Colonic mucosa (tissue), 4 donors: ENCODE measurements at regions not wholly inside any gene's neighbourhood (a gene's known extent, or its start where the extent isn't known, plus 50 kb on each side); places are given as distances from the start of the nearest gene placed in this dataset.

ENCODE experiments used
- DNase-seq: peaks from one replicate; pipeline ENCODE4 v3.0.0-alpha.2; 2020
- H3K27ac ChIP-seq: fragments of 200-600 bp; one replicate; pipeline ENCODE4 v1.8.0; 2021
- H3K27me3 ChIP-seq: fragments of 200-600 bp; one replicate; pipeline ENCODE4 v1.8.0; 2021
- H3K36me3 ChIP-seq: fragments of 200-600 bp; one replicate; pipeline ENCODE4 v1.8.0; 2021
- H3K4me1 ChIP-seq: fragments of 200-600 bp; one replicate; pipeline ENCODE4 v1.8.0; 2021; ENCODE audit warnings: mild to moderate bottlenecking
- H3K4me3 ChIP-seq: fragments of 200-600 bp; one replicate; pipeline ENCODE4 v1.8.0; 2021
- H3K9ac ChIP-seq, 2 donors: one replicate each; pipeline ENCODE4 v1.7.0; 2013; ENCODE audit warnings: control low read depth in 2 of 2, low read depth in 2 of 2, low read length in 2 of 2
- H3K9me3 ChIP-seq: fragments of 200-600 bp; one replicate; pipeline ENCODE4 v1.8.0; 2021
- CTCF ChIP-seq: fragments of 200-600 bp; IDR thresholded peaks from one replicate; pipeline ENCODE4 v1.8.0; 2022; ENCODE audit warnings: antibody characterized with exemption, mild to moderate bottlenecking
- intact Hi-C: fragments of 100-400 bp; cut with DNase I; formaldehyde crosslinking; loops from one replicate; pipeline ENCODE4 v1.14.1; 2022
- donor health status: healthy.
- donor health status: DM: no; HTN: no; CAD: no.
- donor health status: DM: no; HTN: no; CAD: no.

- Histone ChIP-seq H3K4me3 (no peak overlapping the region), H3K4me1 (no peaks in the 10 kb centered on the region), H3K27ac (no peak overlapping the region), H3K9ac (no peak overlapping the region), H3K9me3 (no peaks in the 10 kb centered on the region), H3K36me3 (no peaks in the 10 kb centered on the region), H3K27me3 (no peaks in the 10 kb centered on the region)
- intact Hi-C loops: no loop called here
- DNase-seq: no peak
- no peak for TF ChIP-seq CTCF
Observed at GRCh38 chr5:98492258-98492657, 281.2 kb upstream of the RGMB start.

- DNase-seq: no peak
- Histone ChIP-seq H3K27ac (no peak overlapping the region), H3K4me1 (no peaks in the 10 kb centered on the region), H3K27me3 (no peaks in the 10 kb centered on the region), H3K36me3 (no peaks in the 10 kb centered on the region), H3K4me3 (no peak overlapping the region), H3K9ac (no peak overlapping the region), H3K9me3 (no peaks in the 10 kb centered on the region)
- intact Hi-C loops: no loop called here
- no peak for TF ChIP-seq CTCF
Observed at GRCh38 chr5:98497418-98497817, 276.0 kb upstream of the RGMB start.

GRCh38 chr5:98498028-98498427 lies 275.4 kb upstream of the RGMB start:
- no peaks in the 10 kb centered on the region for H3K27me3 ChIP-seq
- no peak for DNase-seq

GRCh38 chr5:98499892-98500291 lies 273.6 kb upstream of the RGMB start:
- H3K9me3 ChIP-seq: no peaks in the 10 kb centered on the region
- intact Hi-C loops: no loop called here
- no peak overlapping the region for H3K27ac ChIP-seq
- no peak for TF ChIP-seq CTCF
- no peaks in the 10 kb centered on the region for H3K36me3 ChIP-seq
- no peaks in the 10 kb centered on the region for H3K4me1 ChIP-seq
- H3K4me3 ChIP-seq: no peak overlapping the region
- H3K27me3 ChIP-seq: no peaks in the 10 kb centered on the region
- DNase-seq: no peak
- no peak overlapping the region for H3K9ac ChIP-seq

More at GRCh38 chr5:98498028-98498427, 275.4 kb upstream of the RGMB start:
- TF ChIP-seq CTCF: no peak
- H3K4me3 ChIP-seq: no peak overlapping the region
- no peaks in the 10 kb centered on the region for H3K9me3 ChIP-seq
- H3K36me3 ChIP-seq: no peaks in the 10 kb centered on the region
- no peaks in the 10 kb centered on the region for H3K4me1 ChIP-seq
- intact Hi-C loops: no loop called here
- H3K27ac ChIP-seq: no peak overlapping the region
- no peak overlapping the region for H3K9ac ChIP-seq

GRCh38 chr5:98500811-98501210 lies 272.7 kb upstream of the RGMB start:
- Histone ChIP-seq H3K27ac (no peak overlapping the region), H3K36me3 (no peaks in the 10 kb centered on the region), H3K4me3 (no peak overlapping the region), H3K27me3 (no peaks in the 10 kb centered on the region), H3K4me1 (no peaks in the 10 kb centered on the region), H3K9me3 (no peaks in the 10 kb centered on the region), H3K9ac (no peak overlapping the region)
- TF ChIP-seq CTCF: no peak
- intact Hi-C loops: no loop called here
- no peak for DNase-seq

- no peak for DNase-seq
- intact Hi-C loops: no loop called here
- Histone ChIP-seq H3K27me3 (no peaks in the 10 kb centered on the region), H3K9ac (peak overlapping the region in 1 of 2 donors; percentile 22), H3K27ac (peak overlapping the region; percentile 25), H3K9me3 (no peaks in the 10 kb centered on the region), H3K4me3 (no peak overlapping the region), H3K4me1 (no peaks in the 10 kb centered on the region), H3K36me3 (no peaks in the 10 kb centered on the region)
- no peak for TF ChIP-seq CTCF
Observed at GRCh38 chr5:98503616-98504015, 269.8 kb upstream of the RGMB start.
